Thyroid gland (tissue), 4 donors: ENCODE measurements at regions not wholly inside any gene's neighbourhood (a gene's known extent, or its start where the extent isn't known, plus 50 kb on each side); places are given as distances from the start of the nearest gene placed in this dataset.

Experiments
- POLR2A ChIP-seq, 2 donors: fragments of 450-650 bp; IDR thresholded peaks; one replicate each; pipeline ENCODE4 v1.6.1; 2017; ENCODE audit warnings: antibody characterized with exemption in 2 of 2, mild to moderate bottlenecking in 2 of 2, moderate library complexity in 1 of 2
- TF ChIP-seq, protein P1 (sequence below), 6 experiments: fragments of 200-600 bp in 3 of 6; fragments of 450-650 bp in 3 of 6; sonication (generic) in 3 of 6; IDR thresholded peaks; one replicate each; pipeline ENCODE4 v1.5.1; 2016 to 2019; ENCODE audit warnings: antibody characterized with exemption in 6 of 6, mild to moderate bottlenecking in 2 of 6, inconsistent platforms in 1 of 6, moderate library complexity in 1 of 6

DNA sequence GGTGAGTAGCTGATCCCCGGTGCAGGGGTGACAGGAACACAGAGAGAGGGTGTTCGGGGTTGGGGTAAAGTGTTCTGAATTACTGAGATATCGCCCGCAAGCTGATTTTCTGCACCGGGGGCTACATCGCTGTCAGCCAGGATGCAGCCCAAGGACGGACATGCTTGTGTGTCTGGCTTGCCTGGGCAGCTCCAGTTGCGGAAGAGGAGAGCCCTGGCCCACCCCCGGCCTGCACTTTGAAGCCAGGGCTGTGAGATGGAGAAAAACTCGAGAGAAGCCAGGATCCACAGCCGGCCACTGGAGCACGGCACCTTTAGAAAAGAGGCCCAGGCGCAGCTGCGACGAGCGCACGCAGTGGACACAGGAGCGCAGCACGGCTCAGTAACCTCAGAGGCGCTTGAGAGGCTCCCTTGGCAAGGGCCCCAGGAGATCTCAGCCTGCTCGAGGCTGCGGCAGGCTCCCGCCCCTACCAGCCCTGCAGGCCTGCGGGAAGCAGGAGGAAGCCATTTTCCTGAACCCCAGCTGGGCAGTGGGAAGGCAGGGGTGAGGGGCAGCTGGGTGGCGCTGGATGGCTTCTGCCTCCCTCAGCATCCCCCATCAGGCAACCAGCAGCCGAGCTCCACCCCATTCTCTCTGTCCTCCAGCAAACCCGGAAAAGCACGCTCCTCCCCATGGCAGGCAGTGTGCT, 59.2 kb downstream of the C9orf50 start:
- TF ChIP-seq, protein P1, sequence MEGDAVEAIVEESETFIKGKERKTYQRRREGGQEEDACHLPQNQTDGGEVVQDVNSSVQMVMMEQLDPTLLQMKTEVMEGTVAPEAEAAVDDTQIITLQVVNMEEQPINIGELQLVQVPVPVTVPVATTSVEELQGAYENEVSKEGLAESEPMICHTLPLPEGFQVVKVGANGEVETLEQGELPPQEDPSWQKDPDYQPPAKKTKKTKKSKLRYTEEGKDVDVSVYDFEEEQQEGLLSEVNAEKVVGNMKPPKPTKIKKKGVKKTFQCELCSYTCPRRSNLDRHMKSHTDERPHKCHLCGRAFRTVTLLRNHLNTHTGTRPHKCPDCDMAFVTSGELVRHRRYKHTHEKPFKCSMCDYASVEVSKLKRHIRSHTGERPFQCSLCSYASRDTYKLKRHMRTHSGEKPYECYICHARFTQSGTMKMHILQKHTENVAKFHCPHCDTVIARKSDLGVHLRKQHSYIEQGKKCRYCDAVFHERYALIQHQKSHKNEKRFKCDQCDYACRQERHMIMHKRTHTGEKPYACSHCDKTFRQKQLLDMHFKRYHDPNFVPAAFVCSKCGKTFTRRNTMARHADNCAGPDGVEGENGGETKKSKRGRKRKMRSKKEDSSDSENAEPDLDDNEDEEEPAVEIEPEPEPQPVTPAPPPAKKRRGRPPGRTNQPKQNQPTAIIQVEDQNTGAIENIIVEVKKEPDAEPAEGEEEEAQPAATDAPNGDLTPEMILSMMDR (IDR thresholded peaks at IDR 0.05): peak in 1 of 6 experiments; percentile 23
- peak in 1 of 2 donors; percentile 57 for TF ChIP-seq POLR2A (IDR thresholded peaks at IDR 0.05)
